ENCODE measurements at regions not wholly inside any gene's neighbourhood (a gene's known extent, or its start where the extent isn't known, plus 50 kb on each side); places are given as distances from the start of the nearest gene placed in this dataset.
A peak's percentile ranks its signal among the peaks of the same experiment; 100 is the strongest.
"Not testable (repeated sequence)": the region's sequence is repeated elsewhere in the genome, so short reads cannot be mapped to it uniquely, and the experiment has no call there.

DNA sequence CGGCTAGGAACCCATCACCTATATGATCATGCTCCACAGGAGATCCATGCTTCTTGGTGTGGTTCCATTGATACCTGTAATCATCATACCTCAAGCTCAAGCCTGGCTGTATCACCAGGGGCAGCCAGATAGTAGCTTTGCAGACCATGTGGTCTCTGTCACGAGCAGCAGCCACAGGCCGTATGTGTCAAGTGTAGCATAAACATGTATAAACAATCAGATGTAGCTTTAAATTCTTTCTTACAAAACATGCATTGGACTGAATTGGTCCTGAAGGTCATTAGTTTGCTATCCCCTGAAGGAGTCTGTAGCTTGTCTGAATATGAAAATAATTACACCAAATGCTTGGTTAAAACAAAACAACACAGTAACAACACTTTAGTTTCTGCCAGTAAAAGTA, 1223.2 kb upstream of the TMEM132C start:
- DNase-seq (ENCODE audit: low spot score): no peak

- DNase-seq (ENCODE audit: low spot score): no peak
Observed at GRCh38 chr12:127044836-127045235, 1222.1 kb upstream of the TMEM132C start.

GRCh38 chr12:127046467-127046866, 1220.5 kb upstream of the TMEM132C start:
- DNase-seq (ENCODE audit: low spot score): no peak

DNA sequence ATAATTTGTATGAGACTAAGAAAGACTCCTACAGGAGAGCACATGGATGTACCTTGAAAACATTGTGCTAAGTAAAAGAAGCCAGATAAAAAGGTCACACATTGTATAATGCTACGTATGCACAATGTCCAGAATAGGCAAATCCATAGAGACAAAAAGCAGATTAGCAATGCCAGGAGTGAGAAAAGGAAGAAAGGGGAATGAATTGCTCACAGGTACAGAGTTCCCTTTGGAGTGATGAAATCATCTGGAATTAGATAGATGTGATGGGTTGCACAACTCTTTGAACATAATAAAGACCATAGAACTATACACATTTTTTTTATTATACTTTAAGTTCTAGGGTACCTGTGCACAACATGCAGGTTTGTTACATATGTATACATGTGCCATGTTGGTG, 1218.9 kb upstream of the TMEM132C start:
- no peak for DNase-seq (ENCODE audit: low spot score)

- not testable (repeated sequence) for DNase-seq (ENCODE audit: low spot score)
Observed at GRCh38 chr12:127048525-127048924, 1218.4 kb upstream of the TMEM132C start.

- DNase-seq (ENCODE audit: low spot score): no peak
Observed at GRCh38 chr12:127051139-127051538, 1215.8 kb upstream of the TMEM132C start.

GRCh38 chr12:127052511-127053232, 1214.3 kb upstream of the TMEM132C start:
- DNase-seq (ENCODE audit: low spot score): peak; percentile 69

GRCh38 chr12:127054531-127054930, 1212.4 kb upstream of the TMEM132C start:
- DNase-seq (ENCODE audit: low spot score): no peak

DNA sequence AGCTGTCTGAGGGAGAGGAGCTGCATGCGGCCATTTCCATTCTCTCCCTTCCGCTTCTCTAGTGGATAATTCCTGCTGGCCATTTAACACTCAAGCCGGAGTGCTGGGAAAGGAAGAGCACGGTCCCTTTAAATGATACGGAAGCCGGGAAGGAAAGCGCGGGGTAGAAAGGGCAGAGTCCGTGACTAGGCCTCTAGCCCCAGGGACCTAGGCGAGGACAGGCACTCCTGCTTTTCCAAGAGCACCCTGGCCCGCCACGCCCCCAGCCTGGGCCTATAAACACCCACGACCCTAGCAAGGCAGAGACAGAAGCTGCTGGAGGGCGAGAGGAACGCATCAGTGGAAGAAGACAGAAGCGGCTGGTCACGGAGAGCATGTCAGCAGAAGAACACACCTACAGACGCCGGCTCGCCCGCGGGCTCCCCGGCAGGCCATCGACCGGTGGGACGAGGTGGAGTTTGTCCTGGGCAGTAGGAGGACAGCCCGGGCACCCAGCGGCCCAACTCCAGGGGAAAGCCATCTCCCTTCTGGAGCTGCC, 1206.6 kb upstream of the TMEM132C start:
- DNase-seq (ENCODE audit: low spot score): no peak

GRCh38 chr12:127060933-127061332, 1206.0 kb upstream of the TMEM132C start:
- no peak for DNase-seq (ENCODE audit: low spot score)

DNA sequence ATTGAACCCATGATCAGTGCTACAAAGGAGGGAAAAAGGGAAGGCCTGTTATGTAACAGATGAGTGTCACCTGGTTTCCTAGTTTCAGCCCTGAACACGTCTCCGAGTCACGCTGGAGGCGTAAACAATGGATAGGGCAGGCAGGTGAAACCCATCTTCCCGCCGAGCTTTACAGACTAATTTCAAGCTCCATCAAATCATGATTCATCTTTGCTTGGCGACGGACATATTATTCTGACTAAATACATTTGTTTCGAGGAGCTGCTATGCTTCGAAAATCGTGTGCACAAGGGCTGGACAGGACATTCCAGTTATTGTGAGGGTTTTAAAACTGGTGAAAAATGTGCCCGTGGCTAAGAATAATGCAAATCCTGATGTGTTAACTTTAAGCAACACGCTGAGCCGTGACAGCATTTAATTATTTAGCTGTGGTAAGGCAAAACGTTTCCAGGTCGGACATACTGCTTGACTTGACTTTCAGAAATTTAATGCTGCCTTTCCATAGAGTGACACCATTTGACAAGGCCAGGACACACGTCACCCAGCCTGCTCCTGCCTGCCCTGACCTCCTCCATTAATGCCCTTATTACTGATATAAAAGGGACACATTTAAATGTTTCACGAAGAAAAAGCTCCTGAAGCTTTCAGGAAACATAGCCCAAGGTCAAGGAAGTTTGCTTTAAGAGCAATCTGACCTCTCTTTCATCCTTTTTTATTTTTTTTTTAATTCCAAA, 1203.5 kb upstream of the TMEM132C start:
- no peak for DNase-seq (ENCODE audit: low spot score)

- DNase-seq (ENCODE audit: low spot score): no peak
Observed at GRCh38 chr12:127064207-127064606, 1202.8 kb upstream of the TMEM132C start.

DNA sequence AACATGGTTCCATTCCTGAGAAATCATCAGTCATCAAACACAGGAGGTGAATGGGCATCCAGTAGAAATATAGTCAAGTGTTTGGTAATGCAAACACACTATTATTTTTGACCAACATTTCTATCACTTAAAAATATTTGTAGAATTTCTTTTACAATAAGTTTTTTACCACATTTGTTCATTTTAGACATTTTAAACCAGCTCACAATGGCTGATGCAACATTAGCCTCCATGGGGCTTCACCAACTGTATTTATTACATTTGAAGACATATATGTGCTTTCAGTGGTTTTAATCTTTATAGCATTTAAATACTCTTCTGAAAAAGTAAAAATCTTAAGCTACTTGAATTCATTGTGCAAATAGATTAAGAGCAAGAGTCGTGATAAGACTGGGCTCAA, 1201.4 kb upstream of the TMEM132C start:
- no peak for DNase-seq (ENCODE audit: low spot score)

DNA sequence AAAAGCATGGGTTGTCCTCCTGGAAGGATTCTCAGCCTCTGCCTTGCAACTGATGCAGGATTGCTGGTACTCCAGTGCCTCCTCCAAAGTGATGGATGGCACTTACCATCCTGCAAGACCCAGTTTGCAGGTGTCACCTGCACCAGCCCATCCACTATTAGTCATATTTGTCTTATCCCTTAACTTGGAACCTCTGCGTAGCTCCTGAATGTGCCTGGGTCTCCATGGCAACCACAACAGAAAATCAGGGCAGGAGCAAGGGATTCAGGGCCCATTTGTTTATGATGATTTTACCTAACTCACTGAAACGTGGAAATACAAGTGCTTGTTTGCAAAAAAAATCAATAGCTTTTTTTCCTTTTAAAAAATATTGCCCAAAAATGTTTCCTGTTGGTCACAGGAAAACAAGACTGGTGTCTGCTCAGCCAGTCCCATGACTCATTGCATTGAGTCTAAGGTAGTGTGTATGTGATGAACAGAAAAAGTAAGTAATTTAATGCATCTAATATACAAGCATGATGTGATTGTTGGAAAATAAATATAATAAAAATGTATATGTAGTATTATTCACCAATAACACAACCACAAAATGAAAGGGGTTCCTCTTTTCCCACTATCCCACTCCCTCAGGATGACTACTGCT, 1196.3 kb upstream of the TMEM132C start:
- DNase-seq (ENCODE audit: low spot score): peak; percentile 37

GRCh38 chr12:127074161-127074560, 1192.8 kb upstream of the TMEM132C start:
- DNase-seq (ENCODE audit: low spot score): no peak

GRCh38 chr12:127075981-127076380, 1191.0 kb upstream of the TMEM132C start:
- DNase-seq (ENCODE audit: low spot score): peak; percentile 43

DNA sequence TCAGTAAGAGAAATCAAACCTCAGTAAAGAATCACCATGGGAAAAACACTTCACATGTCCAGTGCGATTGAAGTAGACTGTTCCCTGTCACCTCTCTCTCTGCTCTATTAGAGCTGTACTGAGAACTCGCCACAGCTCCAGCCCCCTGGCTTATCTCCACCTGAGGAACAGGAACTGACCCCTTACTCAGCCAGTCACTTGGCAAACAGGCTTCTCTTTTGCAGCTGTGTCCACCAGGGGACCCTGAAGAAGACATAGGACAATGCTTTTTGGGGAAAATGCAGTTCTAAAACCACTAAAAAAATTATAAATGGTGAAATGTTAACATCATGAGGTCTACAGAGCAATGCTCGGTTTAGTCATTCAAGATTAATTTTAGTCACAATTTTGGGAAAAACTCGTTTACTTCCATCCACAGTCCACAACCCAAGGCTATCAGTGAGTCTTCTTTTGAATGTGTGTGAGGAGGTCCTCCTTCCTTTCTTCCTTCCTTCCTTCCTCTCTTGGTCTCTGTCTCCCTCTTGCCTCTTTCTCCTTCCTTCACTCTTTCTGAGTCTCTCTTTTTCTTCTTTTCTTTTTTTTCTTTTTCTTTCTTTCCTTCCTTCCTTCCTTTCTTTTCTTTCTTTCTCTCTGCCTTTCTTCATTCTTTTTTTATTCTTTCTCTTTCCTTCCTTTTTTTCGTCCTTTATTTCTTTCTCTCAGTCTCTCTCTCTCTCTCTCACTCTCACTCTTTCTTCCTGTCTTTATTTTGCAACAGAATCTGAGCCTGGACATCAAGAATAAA, 1189.5 kb upstream of the TMEM132C start:
- DNase-seq (ENCODE audit: low spot score): no peak

GRCh38 chr12:127078577-127079350, 1188.2 kb upstream of the TMEM132C start:
- DNase-seq (ENCODE audit: low spot score): peak; percentile 69

DNA sequence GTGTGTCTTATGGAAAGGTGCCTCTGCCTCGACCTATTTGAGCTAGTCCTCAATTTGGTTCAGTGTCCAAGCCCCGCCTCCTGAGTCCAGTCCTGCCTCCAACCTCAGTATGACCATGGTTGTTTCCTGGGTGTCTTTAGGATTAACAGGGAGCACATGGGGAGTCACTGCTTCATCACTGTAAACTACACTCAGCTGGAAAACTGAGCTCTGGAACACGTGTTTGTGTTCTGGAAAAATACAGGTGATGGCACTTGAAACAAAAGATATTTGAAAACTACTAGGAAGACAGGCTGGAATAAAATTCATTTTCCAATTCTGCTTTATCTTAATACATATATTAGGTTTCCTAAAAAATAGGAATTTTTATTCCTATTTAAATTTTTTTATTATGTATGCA, 1187.3 kb upstream of the TMEM132C start:
- no peak for DNase-seq (ENCODE audit: low spot score)

GRCh38 chr12:127081058-127081457, 1185.9 kb upstream of the TMEM132C start:
- DNase-seq (ENCODE audit: low spot score): no peak
